Panc1 (cell line): ENCODE measurements at regions not wholly inside any gene's neighbourhood (a gene's known extent, or its start where the extent isn't known, plus 50 kb on each side); places are given as distances from the start of the nearest gene placed in this dataset.

Experiments used
- ATAC-seq: fragments of 200-7000 bp; cut with Tn5 transposase; 2 replicates; pipeline ENCODE4 v1.9.1; 2020; ENCODE audit warnings: mild to moderate bottlenecking, moderate library complexity
- BruUV-seq: library from RNA; stranded (reverse); fragments of 400-500 nt; replicated peaks from 2 replicates; lab custom pipeline; 2021; lab: Mats Ljungman, UMichigan
- CTCF ChIA-PET: fragments of 300-600 bp; sonication (Branson Sonifier 250); formaldehyde crosslinking; loops from one replicate; lab custom pipeline; 2022; ENCODE audit warnings: antibody characterized with exemption; lab: Charles Lee
- POLR2A ChIA-PET: fragments of 300-600 bp; sonication (Branson Sonifier 250); formaldehyde crosslinking; loops from one replicate; lab custom pipeline; 2022; ENCODE audit warnings: antibody characterized with exemption; lab: Charles Lee
- DNase-seq: peaks from one replicate; pipeline ENCODE4 v3.0.0-alpha.2; 2010; ENCODE audit warnings: low read depth, low spot score
- H3K27ac ChIP-seq: 2 replicates; pipeline ENCODE4 v1.5.1; 2011; ENCODE audit warnings: mild to moderate bottlenecking, low read length, inconsistent platforms
- H3K27me3 ChIP-seq: fragments of 200-500 bp; sonication (Bioruptor generic); 2 replicates; pipeline ENCODE4 v1.6.0; 2014; ENCODE audit warnings: low read length, inconsistent platforms; ENCODE audit not compliant: control insufficient read depth, insufficient read depth
- H3K36me3 ChIP-seq: fragments of 200-500 bp; sonication (Bioruptor generic); 2 replicates; pipeline ENCODE4 v1.5.1; 2014; ENCODE audit warnings: inconsistent platforms, mild to moderate bottlenecking, low read length, moderate library complexity; ENCODE audit not compliant: control insufficient read depth, insufficient read depth
- H3K4me1 ChIP-seq: 2 replicates; pipeline ENCODE4 v1.5.1; 2011; ENCODE audit warnings: inconsistent platforms, mild to moderate bottlenecking, low read length, moderate library complexity; ENCODE audit not compliant: control insufficient read depth, insufficient read depth
- H3K4me3 ChIP-seq, 2 experiments: 2 replicates each; pipeline ENCODE4 v1.5.1; 2011 to 2012; ENCODE audit warnings: low read depth in 2 of 2, low read length in 2 of 2, mild to moderate bottlenecking in 2 of 2, inconsistent platforms in 1 of 2, moderate library complexity in 1 of 2
- H3K9me3 ChIP-seq: fragments of 200-500 bp; sonication (Bioruptor generic); 2 replicates; pipeline ENCODE4 v1.5.1; 2014; ENCODE audit warnings: low read depth, mild to moderate bottlenecking, inconsistent platforms, low read length, moderate library complexity; ENCODE audit not compliant: control insufficient read depth, insufficient read depth
- CTCF ChIP-seq: fragments of 450-650 bp; IDR thresholded peaks from 2 replicates; pipeline ENCODE4 v1.5.1; 2017; ENCODE audit warnings: mild to moderate bottlenecking
- POLR2AphosphoS5 ChIP-seq: IDR thresholded peaks from 2 replicates; pipeline ENCODE4 v1.6.1; 2012; ENCODE audit warnings: mild to moderate bottlenecking, low read depth, low read length, moderate library complexity
- REST ChIP-seq, 2 experiments: IDR thresholded peaks; 2 replicates each; pipeline ENCODE4 v1.6.1; 2011 to 2012; ENCODE audit warnings: low read depth in 2 of 2, control low read depth in 1 of 2, low read length in 1 of 2, mild to moderate bottlenecking in 1 of 2, moderate library complexity in 1 of 2; ENCODE audit not compliant: insufficient read depth in 1 of 2
- SIN3A ChIP-seq: IDR thresholded peaks from 2 replicates; pipeline ENCODE4 v1.6.1; 2012; ENCODE audit warnings: low read depth, mild to moderate bottlenecking, low read length, moderate library complexity, borderline replicate concordance; ENCODE audit not compliant: insufficient read depth
- TCF7L2 ChIP-seq: IDR thresholded peaks from 2 replicates; pipeline ENCODE4 v1.6.1; 2011; ENCODE audit warnings: mild to moderate bottlenecking, low read depth, low read length, inconsistent platforms
- in situ Hi-C: cut with HindIII; loops from 2 replicates; pipeline ENCODE4 v1.10.0; 2016; ENCODE audit warnings: low sequenced_read_pairs, low pct_unique_long_range_greater_than_20kb
- intact Hi-C: fragments of 100-400 bp; cut with micrococcal nuclease; formaldehyde crosslinking; loops from one replicate; pipeline ENCODE4 v1.10.0; 2022; ENCODE audit not compliant: unreplicated experiment

- ChIA-PET POLR2A (interaction anchor here (0.5 kb wide), 1 partner anchor 477 kb away, joined by 3 read pairs; no protein-coding TSS in a partner anchor), CTCF (no interaction called here)
- in situ Hi-C loops: no loop called here
- intact Hi-C loops: no loop called here
- H3K4me3 ChIP-seq: no peak overlapping the region
- no peaks in the 10 kb centered on the region for H3K27me3 ChIP-seq
- H3K4me1 ChIP-seq: no peaks in the 10 kb centered on the region
- peaks cover 10% of the 10 kb centered on the region for H3K9me3 ChIP-seq
- no peak overlapping the region for H3K27ac ChIP-seq
- BruUV-seq: no TSS peak
- ATAC-seq: no peak
- H3K36me3 ChIP-seq: no peaks in the 10 kb centered on the region
- no peak for DNase-seq
- TF ChIP-seq POLR2AphosphoS5: no peak
Measured at GRCh38 chr15:58293622-58294550, 137.9 kb upstream of the LIPC start.

- ATAC-seq (no peak), DNase-seq (no peak)
- ChIA-PET POLR2A (interaction anchor here (0.8 kb wide), 1 partner anchor 114 kb away, joined by 3 read pairs; no protein-coding TSS in a partner anchor), CTCF (no interaction called here)
- Histone ChIP-seq H3K4me1 (no peaks in the 10 kb centered on the region), H3K9me3 (peaks cover 10% of the 10 kb centered on the region), H3K36me3 (no peaks in the 10 kb centered on the region), H3K27ac (no peak overlapping the region), H3K27me3 (no peaks in the 10 kb centered on the region), H3K4me3 (no peak overlapping the region)
- no TSS peak for BruUV-seq
- intact Hi-C loops: no loop called here
- in situ Hi-C loops: no loop called here
- no peak for TF ChIP-seq POLR2AphosphoS5
- no peak for TF ChIP-seq TCF7L2
- TF ChIP-seq SIN3A: no peak
- TF ChIP-seq CTCF: no peak
- no peak for TF ChIP-seq REST (IDR thresholded peaks at IDR 0.05; ENCODE audit: insufficient read depth in 1 of 2, low read depth in 2 of 2, low read length in 1 of 2)
Measured at GRCh38 chr15:58294681-58295254, 137.0 kb upstream of the LIPC start.
